Activated CD8-positive, alpha-beta T cell treated with anti-CD3 and anti-CD28 coated beads, Interleukin-2, amount 10 ng/mL, durations not matched to agents 7 days and 5 days (primary cell): ENCODE measurements at regions not wholly inside any gene's neighbourhood (a gene's known extent, or its start where the extent isn't known, plus 50 kb on each side); places are given as distances from the start of the nearest gene placed in this dataset.

Source experiments
- ATAC-seq: fragments of 150-1000 bp; cut with Tn5 transposase; one replicate; pipeline ENCODE4 v1.10.0; 2021; ENCODE audit warnings: moderate library complexity
- CTCF ChIA-PET: fragments of 350-600 bp; sonication (Branson Sonifier 250); formaldehyde crosslinking; loops from one replicate; lab custom pipeline; 2021; ENCODE audit warnings: antibody characterized with exemption; lab: Charles Lee
- POLR2A ChIA-PET: fragments of 350-600 bp; sonication (Branson Sonifier 250); formaldehyde crosslinking; loops from one replicate; lab custom pipeline; 2021; ENCODE audit warnings: antibody characterized with exemption; lab: Charles Lee
- DNase-seq: peaks from one replicate; pipeline ENCODE4 v3.0.0-alpha.2; 2020
- H3K27ac Mint-ChIP-seq: one replicate; pipeline ENCODE4 v1.8.0; 2021; ENCODE audit warnings: mild to moderate bottlenecking, mixed read lengths
- H3K27me3 Mint-ChIP-seq: one replicate; pipeline ENCODE4 v1.8.0; 2021; ENCODE audit warnings: low read depth, mixed read lengths
- H3K36me3 Mint-ChIP-seq: one replicate; pipeline ENCODE4 v1.8.0; 2021; ENCODE audit warnings: low read depth, mixed read lengths
- H3K4me1 Mint-ChIP-seq: one replicate; pipeline ENCODE4 v1.8.0; 2021; ENCODE audit warnings: low read depth, mixed read lengths
- H3K4me3 Mint-ChIP-seq: one replicate; pipeline ENCODE4 v1.8.0; 2021; ENCODE audit warnings: mild to moderate bottlenecking, mixed read lengths
- H3K9me3 Mint-ChIP-seq: one replicate; pipeline ENCODE4 v1.8.0; 2022; ENCODE audit warnings: mixed read lengths; ENCODE audit not compliant: insufficient read depth

DNA sequence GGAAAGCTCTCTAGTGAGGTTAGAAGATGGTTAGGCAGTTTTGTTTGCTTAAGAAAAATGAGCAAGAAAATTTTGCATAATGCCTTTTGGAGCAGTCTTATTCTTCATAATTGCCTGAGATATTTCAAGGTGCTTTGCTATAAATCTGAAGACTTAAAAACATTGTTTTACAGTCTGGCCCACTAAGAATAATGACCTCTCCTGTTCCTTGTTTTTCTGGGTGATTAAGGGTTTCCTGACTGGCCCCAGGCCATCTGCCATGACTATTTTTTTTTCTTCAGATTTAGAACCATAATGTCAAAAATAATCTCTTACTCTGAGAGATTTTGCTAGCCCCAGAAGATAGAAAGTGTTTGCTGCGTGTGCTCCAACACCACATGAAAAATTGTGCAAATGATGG, 72.3 kb upstream of the CENPW start:
- DNase-seq (no peak), ATAC-seq (no peak)
- Mint-ChIP-seq H3K27ac (no peak overlapping the region), H3K9me3 (no peaks in the 10 kb centered on the region), H3K4me1 (no peaks in the 10 kb centered on the region), H3K36me3 (no peaks in the 10 kb centered on the region), H3K27me3 (no peaks in the 10 kb centered on the region), H3K4me3 (no peak overlapping the region)
- ChIA-PET POLR2A (no interaction called here), CTCF (no interaction called here)

GRCh38 chr6:126268092-126268491, 71.8 kb upstream of the CENPW start:
- no peaks in the 10 kb centered on the region for H3K9me3 Mint-ChIP-seq
- POLR2A ChIA-PET = no interaction called here
- H3K4me1 Mint-ChIP-seq = no peaks in the 10 kb centered on the region
- DNase-seq (no peak), ATAC-seq (no peak)
- H3K4me3 Mint-ChIP-seq = no peak overlapping the region
- CTCF ChIA-PET = no interaction called here
- no peaks in the 10 kb centered on the region for H3K27me3 Mint-ChIP-seq
- H3K36me3 Mint-ChIP-seq = no peaks in the 10 kb centered on the region
- no peak overlapping the region for H3K27ac Mint-ChIP-seq

DNA sequence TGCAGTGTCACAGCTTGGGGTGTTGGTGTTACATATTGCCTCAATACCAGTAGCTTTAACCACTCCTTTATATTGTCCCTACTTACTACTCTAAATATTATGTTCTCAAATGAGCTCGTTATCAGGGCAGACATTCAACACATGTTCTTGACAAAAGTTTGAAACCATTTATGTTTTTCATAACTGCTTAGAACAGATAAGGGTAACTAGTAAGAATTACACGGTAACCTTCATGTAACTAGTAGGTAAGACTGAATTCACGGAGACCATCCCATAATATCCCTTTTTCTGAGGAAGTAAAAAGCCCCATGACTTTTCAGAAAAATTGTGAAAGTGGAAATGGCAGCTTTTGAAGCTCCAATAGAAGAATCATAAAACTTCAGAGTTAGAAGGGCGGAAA, 59.6 kb upstream of the CENPW start:
- no peaks in the 10 kb centered on the region for H3K9me3 Mint-ChIP-seq
- no peaks in the 10 kb centered on the region for H3K36me3 Mint-ChIP-seq
- POLR2A ChIA-PET = no interaction called here
- H3K27me3 Mint-ChIP-seq = no peaks in the 10 kb centered on the region
- H3K4me3 Mint-ChIP-seq = no peak overlapping the region
- no peaks in the 10 kb centered on the region for H3K4me1 Mint-ChIP-seq
- H3K27ac Mint-ChIP-seq = no peak overlapping the region
- CTCF ChIA-PET = no interaction called here
- ATAC-seq (no peak), DNase-seq (no peak)

DNA sequence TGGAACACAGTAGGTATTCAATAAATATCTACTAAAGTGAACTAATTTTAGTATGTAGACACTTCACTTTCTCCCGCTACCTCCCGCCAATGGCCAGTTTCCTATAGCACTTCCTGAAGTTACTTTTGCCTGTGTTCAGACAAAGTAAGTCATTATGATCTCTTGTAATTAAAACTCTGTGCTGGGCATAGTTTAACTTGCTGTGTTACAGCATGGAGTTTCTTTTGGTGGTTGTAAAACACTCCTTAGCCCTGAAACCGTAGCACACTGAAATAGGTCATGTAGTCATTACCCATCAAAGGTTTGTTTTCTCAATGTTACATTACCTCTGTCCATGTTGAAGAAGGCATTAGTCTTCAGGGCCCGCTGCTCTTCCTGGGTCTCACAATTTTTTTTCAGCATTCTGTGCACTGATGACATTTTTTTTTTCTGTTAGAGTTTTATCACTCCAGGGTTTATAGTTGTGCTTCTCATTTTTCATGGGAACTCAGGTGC, 54.0 kb upstream of the CENPW start:
- no peaks in the 10 kb centered on the region for H3K27me3 Mint-ChIP-seq
- H3K4me1 Mint-ChIP-seq = no peaks in the 10 kb centered on the region
- no peaks in the 10 kb centered on the region for H3K36me3 Mint-ChIP-seq
- no peak overlapping the region for H3K4me3 Mint-ChIP-seq
- ChIA-PET POLR2A (no interaction called here), CTCF (no interaction called here)
- no peaks in the 10 kb centered on the region for H3K9me3 Mint-ChIP-seq
- no peak for ATAC-seq
- DNase-seq = no peak
- H3K27ac Mint-ChIP-seq = no peak overlapping the region
